Erythroblast (primary cell): ENCODE measurements at regions not wholly inside any gene's neighbourhood (a gene's known extent, or its start where the extent isn't known, plus 50 kb on each side); places are given as distances from the start of the nearest gene placed in this dataset.

Experiments
- GATA1 ChIP-seq: IDR thresholded peaks from 2 replicates; pipeline ENCODE4 v1.6.1; 2011; ENCODE audit warnings: low read depth, mild to moderate bottlenecking, control low read depth, low read length, moderate library complexity
- POLR2A ChIP-seq: IDR thresholded peaks from 2 replicates; pipeline ENCODE4 v1.6.1; 2011; ENCODE audit warnings: mild to moderate bottlenecking, low read length

GRCh38 chr16:6625606-6626005 lies 707.0 kb upstream of the RBFOX1 start:
- no peak for TF ChIP-seq POLR2A
- no peak for TF ChIP-seq GATA1
